ENCODE measurements at regions not wholly inside any gene's neighbourhood (a gene's known extent, or its start where the extent isn't known, plus 50 kb on each side); places are given as distances from the start of the nearest gene placed in this dataset.

DNA sequence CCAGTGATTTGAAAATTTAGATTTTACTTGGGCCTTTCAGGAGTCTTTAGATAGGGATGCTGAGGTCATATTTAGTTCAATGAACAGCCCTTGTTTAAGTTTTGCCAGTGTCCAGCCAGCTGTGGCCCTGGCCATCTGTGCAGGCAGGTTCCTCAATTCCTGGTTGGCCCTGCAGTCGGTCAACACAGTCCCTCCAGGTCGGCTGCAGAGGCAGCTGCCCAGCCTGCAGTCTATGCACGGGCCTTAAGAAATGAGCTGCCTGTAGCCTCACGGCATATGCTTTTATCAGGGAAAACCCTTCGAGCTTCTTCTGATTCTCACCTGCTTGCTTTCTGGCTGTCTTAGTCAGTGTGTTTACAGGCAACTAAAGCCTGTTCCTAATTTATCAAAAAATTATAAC lies 199.2 kb upstream of the TPM1 start:
- H3K4me1 ChIP-seq: peaks cover 0 to 29% (median 10%) of the 10 kb centered on the region in 4 donors
- ATAC-seq (no peak), DNase-seq (no peak)
- no peaks in the 10 kb centered on the region for H3K9me3 ChIP-seq
- no peak overlapping the region for H3K27ac ChIP-seq
- TF ChIP-seq CTCF (IDR thresholded peaks at IDR 0.05): no peak
- no peak for TF ChIP-seq POLR2A (IDR thresholded peaks at IDR 0.05)
- no peak overlapping the region for H3K4me3 ChIP-seq
- no peaks in the 10 kb centered on the region for H3K36me3 ChIP-seq
- H3K27me3 ChIP-seq: no peaks in the 10 kb centered on the region
- 100% methylated on average over 2 of the region's 5 CpGs for WGBS (ENCODE audit: insufficient coverage, low coverage, low lambda C conversion rate, missing lambda C conversion rate)
- intact Hi-C loops (cut with DNase I): loop anchor here (10.0 kb wide), 3 partner anchors 59 to 241 kb away; no protein-coding TSS in a partner anchor

- no peaks in the 10 kb centered on the region for H3K27me3 ChIP-seq
Measured at GRCh38 chr15:62844564-62845240, 197.8 kb upstream of the TPM1 start.

DNA sequence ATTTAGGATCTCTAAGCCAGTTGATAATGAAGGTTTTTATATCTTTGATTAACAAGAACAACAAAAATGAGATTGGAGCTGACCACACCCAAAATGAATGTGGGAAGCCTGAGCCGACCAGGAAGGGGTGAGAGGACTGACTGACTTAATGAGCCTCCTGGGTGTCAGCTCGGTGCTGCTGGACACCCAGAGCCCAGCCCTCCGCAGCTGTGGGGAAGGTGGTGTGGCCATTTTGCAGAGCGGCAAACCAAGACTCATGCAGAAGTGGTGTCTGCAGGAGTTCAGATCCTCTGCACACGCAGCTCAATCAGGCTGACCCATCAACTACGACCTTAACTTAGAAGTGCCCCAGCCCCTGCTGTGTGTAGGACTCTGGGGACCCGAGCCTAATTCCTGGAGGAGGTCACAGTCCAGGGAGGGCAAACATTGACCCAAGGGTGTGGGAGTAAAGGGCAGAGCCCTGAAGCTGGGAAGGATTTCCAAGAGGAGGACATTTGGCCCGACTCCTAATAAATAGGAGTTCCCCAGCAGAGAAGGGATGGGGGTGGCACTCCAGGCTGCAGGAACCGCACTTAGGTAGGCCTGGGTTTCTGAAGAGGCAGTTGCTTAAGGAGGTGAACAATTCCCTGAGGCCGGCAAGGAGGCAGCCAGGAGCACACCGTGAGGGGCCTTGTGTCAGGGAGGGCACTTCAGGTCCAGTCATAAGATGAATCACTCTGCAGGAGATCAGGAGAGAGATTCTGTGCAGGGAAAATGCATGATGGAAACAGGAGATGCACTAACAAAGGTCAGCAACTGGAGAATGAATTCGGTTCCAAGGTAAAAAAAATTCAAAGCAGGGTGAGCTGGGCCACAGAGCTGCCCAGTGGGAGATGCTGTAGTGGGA lies 197.1 kb upstream of the TPM1 start:
- intact Hi-C loops (cut with DNase I): loop anchor here (10.0 kb wide), 3 partner anchors 61 to 239 kb away; no protein-coding TSS in a partner anchor
- no peak for DNase-seq
- no peak overlapping the region for H3K27ac ChIP-seq

More at GRCh38 chr15:62844564-62845240, 197.8 kb upstream of the TPM1 start:
- intact Hi-C loops (cut with DNase I): loop anchor here (10.0 kb wide), 3 partner anchors 60 to 240 kb away; no protein-coding TSS in a partner anchor
- H3K36me3 ChIP-seq: no peaks in the 10 kb centered on the region
- 89% methylated on average over 4 of the region's 10 CpGs for WGBS (ENCODE audit: insufficient coverage, low coverage, low lambda C conversion rate, missing lambda C conversion rate)
- peaks cover 0 to 35% (median 13%) of the 10 kb centered on the region in 4 donors for H3K4me1 ChIP-seq
- TF ChIP-seq CTCF (IDR thresholded peaks at IDR 0.05) (no peak), POLR2A (IDR thresholded peaks at IDR 0.05) (no peak)
- no peak for DNase-seq
- H3K4me3 ChIP-seq: no peak overlapping the region
- ATAC-seq: no peak
- H3K9me3 ChIP-seq: no peaks in the 10 kb centered on the region
- H3K27ac ChIP-seq: no peak overlapping the region

More for the DNA sequence above, 197.1 kb upstream of the TPM1 start:
- Histone ChIP-seq H3K4me3 (no peak overlapping the region), H3K4me1 (peaks cover 0 to 35% (median 13%) of the 10 kb centered on the region in 4 donors), H3K9me3 (no peaks in the 10 kb centered on the region), H3K36me3 (no peaks in the 10 kb centered on the region), H3K27me3 (no peaks in the 10 kb centered on the region)
- peak in 3 of 4 donors; percentile 3 to 42 (median 14) for ATAC-seq
- TF ChIP-seq POLR2A (IDR thresholded peaks at IDR 0.05): no peak
- TF ChIP-seq CTCF (IDR thresholded peaks at IDR 0.05): no peak
- 45% methylated on average over 6 of the region's 12 CpGs for WGBS (ENCODE audit: insufficient coverage, low coverage, low lambda C conversion rate, missing lambda C conversion rate)
